Spleen (tissue), 7 donors: ENCODE measurements at regions not wholly inside any gene's neighbourhood (a gene's known extent, or its start where the extent isn't known, plus 50 kb on each side); places are given as distances from the start of the nearest gene placed in this dataset.

ENCODE experiments used
- CTCF ChIP-seq, 11 experiments: fragments of 200-600 bp in 7 of 11; fragments of 450-650 bp in 4 of 11; sonication (generic) in 4 of 11; IDR thresholded peaks in 8 of 11; conservative IDR thresholded peaks in 3 of 11; 1 replicate in 7 of 11; 2 replicates in 4 of 11; pipeline versions ENCODE4 v1.4.0 to v1.8.0; 2016 to 2021; ENCODE audit warnings: antibody characterized with exemption in 11 of 11, inconsistent platforms in 4 of 11, mild to moderate bottlenecking in 1 of 11
- POLR2A ChIP-seq, 3 donors: fragments of 450-650 bp; IDR thresholded peaks; one replicate each; pipeline ENCODE4 v1.5.1; 2017; ENCODE audit warnings: antibody characterized with exemption in 3 of 3, mild to moderate bottlenecking in 1 of 3
- POLR2AphosphoS5 ChIP-seq, 3 donors: sonication (generic); formaldehyde crosslinking; IDR thresholded peaks; one replicate each; pipeline ENCODE4 v1.5.1; 2017; ENCODE audit warnings: antibody characterized with exemption in 3 of 3
- donor health status: DM: no; HTN: no; CAD: no; lungs with moderate emphysema.
- donor health status: DM: no; HTN: no; CAD: no.
- donor health status: DM: no; HTN: no; CAD: no.

- TF ChIP-seq CTCF (IDR thresholded peaks at IDR 0.05 in 8 of 11, conservative IDR thresholded peaks at IDR 0.05 in 3 of 11) (no peak), POLR2AphosphoS5 (IDR thresholded peaks at IDR 0.05) (no peak), POLR2A (IDR thresholded peaks at IDR 0.05) (no peak)
Measured at GRCh38 chr2:223365158-223365679, 236.9 kb downstream of the SCG2 start.
